HepG2 (cell line): ENCODE measurements at regions not wholly inside any gene's neighbourhood (a gene's known extent, or its start where the extent isn't known, plus 50 kb on each side); places are given as distances from the start of the nearest gene placed in this dataset.

Source experiments
- ATAC-seq: fragments of 200-7000 bp; cut with Tn5 transposase; 3 replicates; pipeline ENCODE4 v1.9.1; 2020; ENCODE audit warnings: mild to moderate bottlenecking, moderate library complexity
- BruUV-seq: library from RNA; stranded (reverse); fragments of 400-500 nt; replicated peaks from 2 replicates; lab custom pipeline; 2021; lab: Mats Ljungman, UMichigan
- CTCF ChIA-PET: fragments of 300-600 bp; formaldehyde crosslinking; extraction: SDS; loops from one replicate; lab custom pipeline; 2021; ENCODE audit warnings: low total read pairs, inconsistent platforms, low intra/inter-chr PET ratio; lab: Yijun Ruan, JAX
- POLR2A ChIA-PET: fragments of 350-600 bp; sonication (Branson Sonifier 250); formaldehyde crosslinking; loops from one replicate; lab custom pipeline; 2020; ENCODE audit warnings: antibody characterized with exemption, inconsistent platforms; lab: Yijun Ruan, JAX
- DNase-seq: peaks from one replicate; pipeline ENCODE4 v3.0.0-alpha.2; 2015; ENCODE audit warnings: low spot score
- FAIRE-seq: peaks from 3 replicates; lab custom pipeline; 2011; peaks lifted over from hg19 to GRCh38; lab: Jason Lieb, UNC
- H2AFZ ChIP-seq: one replicate; pipeline ENCODE4 v1.6.1; 2011; ENCODE audit warnings: low read length, inconsistent platforms
- H3K27ac ChIP-seq: fragments of 300-600 bp; 3 replicates; pipeline ENCODE4 v1.8.0; 2011; ENCODE audit warnings: mixed run types, mild to moderate bottlenecking, mixed read lengths, low read length, inconsistent platforms; ENCODE audit not compliant: insufficient read depth; ENCODE audit errors: extremely low read length
- H3K27me3 ChIP-seq, 2 experiments: fragments of 200-600 bp in 1 of 2; 2 replicates in 1 of 2; 3 replicates in 1 of 2; pipeline versions ENCODE4 v1.6.0 to v1.8.0; 2011; ENCODE audit warnings: low read length in 2 of 2, mild to moderate bottlenecking in 2 of 2, moderate library complexity in 2 of 2, inconsistent platforms in 1 of 2; ENCODE audit not compliant: insufficient read depth in 2 of 2, control insufficient read depth in 1 of 2
- H3K36me3 ChIP-seq, 2 experiments: fragments of 200-600 bp in 1 of 2; replicated peaks in 1 of 2; 2 replicates in 1 of 2; 3 replicates in 1 of 2; pipeline versions ENCODE4 v1.5.1 to v1.8.0; 2011; ENCODE audit warnings: low read length in 2 of 2, inconsistent platforms in 1 of 2; ENCODE audit not compliant: insufficient read depth in 2 of 2, control insufficient read depth in 1 of 2
- H3K4me1 ChIP-seq: 2 replicates; pipeline ENCODE4 v1.5.1; 2012; ENCODE audit warnings: low read length, inconsistent platforms; ENCODE audit not compliant: insufficient read depth
- H3K4me2 ChIP-seq: 2 replicates; pipeline ENCODE4 v1.6.0; 2011; ENCODE audit warnings: low read depth, low read length, inconsistent platforms
- H3K4me3 ChIP-seq, 3 experiments: fragments of 200-600 bp in 1 of 3; sonication (generic), shearing (Covaris generic) in 1 of 3; replicated peaks in 1 of 3; 2 replicates each; pipeline ENCODE4 v1.5.1; 2011 to 2016; ENCODE audit warnings: low read length in 3 of 3, inconsistent platforms in 2 of 3, low read depth in 2 of 3, mild to moderate bottlenecking in 2 of 3, control low read depth in 1 of 3, mixed read lengths in 1 of 3; ENCODE audit not compliant: insufficient read depth in 1 of 3
- H3K79me2 ChIP-seq: one replicate; pipeline ENCODE4 v1.6.1; 2011; ENCODE audit warnings: low read length, inconsistent platforms; ENCODE audit not compliant: insufficient read depth
- H3K9ac ChIP-seq: 2 replicates; pipeline ENCODE4 v1.6.0; 2011; ENCODE audit warnings: mild to moderate bottlenecking, low read depth, low read length, inconsistent platforms; ENCODE audit not compliant: insufficient read depth
- H3K9me3 ChIP-seq: 2 replicates; pipeline ENCODE4 v1.5.1; 2012; ENCODE audit warnings: mild to moderate bottlenecking, low read length
- H4K20me1 ChIP-seq: 2 replicates; pipeline ENCODE4 v1.6.0; 2011; ENCODE audit warnings: inconsistent platforms, mild to moderate bottlenecking, low read length, moderate library complexity; ENCODE audit not compliant: insufficient read depth
- E2F1 ChIP-seq: sonication (generic); formaldehyde crosslinking; IDR thresholded peaks from 2 replicates; pipeline ENCODE4 v1.5.0; 2020; ENCODE audit warnings: missing genetic modification reagents
- EZH2 ChIP-seq: conservative IDR thresholded peaks from 2 replicates; pipeline ENCODE4 v1.6.1; 2012; ENCODE audit warnings: mild to moderate bottlenecking, low read depth, low read length, moderate library complexity
- FOXC1 ChIP-seq: sonication (generic); formaldehyde crosslinking; IDR thresholded peaks from 2 replicates; pipeline ENCODE4 v1.8.0; 2022; ENCODE audit warnings: mild to moderate bottlenecking, missing genetic modification reagents, borderline replicate concordance
- HMGXB4 ChIP-seq, 2 experiments: sonication (generic) in 1 of 2; formaldehyde crosslinking in 1 of 2; IDR thresholded peaks; 2 replicates each; pipeline versions ENCODE4 v1.4.0 to v1.6.1; 2018 to 2020; ENCODE audit warnings: missing genetic modification reagents in 2 of 2, borderline replicate concordance in 1 of 2, low read depth in 1 of 2, mild to moderate bottlenecking in 1 of 2, missing biosample characterization in 1 of 2
- PRDM15 ChIP-seq: sonication (generic); formaldehyde crosslinking; IDR thresholded peaks from 2 replicates; pipeline ENCODE4 v1.4.0; 2020; ENCODE audit warnings: missing genetic modification reagents
- TBX3 ChIP-seq: fragments of 450-650 bp; IDR thresholded peaks from 2 replicates; pipeline ENCODE4 v1.6.1; 2017; ENCODE audit warnings: antibody characterized with exemption, mild to moderate bottlenecking, inconsistent platforms, borderline replicate concordance
- ZBTB43 ChIP-seq: sonication (generic); formaldehyde crosslinking; conservative IDR thresholded peaks from 2 replicates; pipeline ENCODE4 v1.4.0; 2020; ENCODE audit warnings: missing genetic modification reagents
- ZHX1 ChIP-seq: sonication (generic); formaldehyde crosslinking; IDR thresholded peaks from 2 replicates; pipeline ENCODE4 v1.8.1; 2022; ENCODE audit warnings: low read depth, mild to moderate bottlenecking, missing genetic modification reagents
- ZNF501 ChIP-seq: sonication (generic); formaldehyde crosslinking; IDR thresholded peaks from 2 replicates; pipeline ENCODE4 v1.5.1; 2020; ENCODE audit warnings: mild to moderate bottlenecking, moderate library complexity, missing genetic modification reagents
- ZNF546 ChIP-seq: sonication (generic); formaldehyde crosslinking; conservative IDR thresholded peaks from 2 replicates; pipeline ENCODE4 v1.8.1; 2023; ENCODE audit warnings: mild to moderate bottlenecking, missing genetic modification reagents
- WGBS: methylation state at CpG from one replicate; pipeline ENCODE4 v1.1.6; 2017; ENCODE audit warnings: low lambda C conversion rate; 5-methylcytosine and 5-hydroxymethylcytosine counted together
- in situ Hi-C: cut with HindIII; loops from 2 replicates; pipeline ENCODE4 v1.10.0; 2017; ENCODE audit warnings: low pct_unique_long_range_greater_than_20kb; ENCODE audit not compliant: extremely low pct_ligation_motif_present
- intact Hi-C: fragments of 100-400 bp; cut with micrococcal nuclease; formaldehyde crosslinking; loops from one replicate; pipeline ENCODE4 v1.10.0; 2022; ENCODE audit not compliant: unreplicated experiment

GRCh38 chr20:16939051-16939450, 190.9 kb downstream of the OTOR start:
- H3K36me3 ChIP-seq: no peaks in the 10 kb centered on the region
- DNase-seq (no peak), FAIRE-seq (no peak), ATAC-seq (no peak)
- H3K9me3 ChIP-seq: no peaks in the 10 kb centered on the region
- no peak overlapping the region for H3K9ac ChIP-seq
- in situ Hi-C loops: no loop called here
- ChIA-PET POLR2A (no interaction called here), CTCF (no interaction called here)
- no peak overlapping the region for H3K27ac ChIP-seq
- H3K4me1 ChIP-seq: no peaks in the 10 kb centered on the region
- H3K4me3 ChIP-seq: no peak overlapping the region
- intact Hi-C loops: no loop called here
- no peaks in the 10 kb centered on the region for H4K20me1 ChIP-seq
- WGBS: 0% methylated on average over 3 of the region's 3 CpGs
- no peak overlapping the region for H3K4me2 ChIP-seq
- no peaks in the 10 kb centered on the region for H3K79me2 ChIP-seq
- BruUV-seq: no TSS peak
- H3K27me3 ChIP-seq: no peaks in the 10 kb centered on the region
- no peak overlapping the region for H2AFZ ChIP-seq
- TF ChIP-seq ZNF501 (CRISPR knock-in tag) (no peak), ZNF546 (CRISPR knock-in tag) (no peak), ZBTB43 (CRISPR knock-in tag) (no peak), PRDM15 (CRISPR knock-in tag) (no peak), FOXC1 (CRISPR knock-in tag) (no peak), HMGXB4 (CRISPR knock-in tag; IDR thresholded peaks at IDR 0.05; ENCODE audit: borderline replicate concordance in 1 of 2, low read depth in 1 of 2) (no peak), ZHX1 (CRISPR knock-in tag) (no peak), TBX3 (no peak), EZH2 (no peak), E2F1 (CRISPR knock-in tag) (no peak)
